Mesenchymal stem cell (in vitro differentiated cells and primary cell): ENCODE measurements at regions not wholly inside any gene's neighbourhood (a gene's known extent, or its start where the extent isn't known, plus 50 kb on each side); places are given as distances from the start of the nearest gene placed in this dataset.

Source experiments
- DNase-seq: peaks from one replicate; pipeline ENCODE4 v3.0.0-alpha.2; 2013
- H2AFZ ChIP-seq: one replicate; pipeline ENCODE4 v1.6.1; 2013; ENCODE audit warnings: low read depth, mild to moderate bottlenecking, control low read depth, inconsistent platforms, low read length, moderate library complexity
- H2AK5ac ChIP-seq: 2 replicates; pipeline ENCODE4 v1.6.1; 2013; ENCODE audit warnings: low read length, moderate library complexity, mild to moderate bottlenecking, inconsistent platforms; ENCODE audit not compliant: severe bottlenecking
- H2BK120ac ChIP-seq: one replicate; pipeline ENCODE4 v1.6.1; 2013; ENCODE audit warnings: low read depth, mild to moderate bottlenecking, inconsistent platforms, low read length, moderate library complexity
- H2BK12ac ChIP-seq, 2 experiments: one replicate each; pipeline ENCODE4 v1.6.1; 2013; ENCODE audit warnings: inconsistent platforms in 2 of 2, low read length in 2 of 2, mild to moderate bottlenecking in 2 of 2, moderate library complexity in 2 of 2, control low read depth in 1 of 2
- H2BK15ac ChIP-seq: one replicate; pipeline ENCODE4 v1.6.1; 2013; ENCODE audit warnings: mild to moderate bottlenecking, low read depth, inconsistent platforms; ENCODE audit not compliant: poor library complexity, severe bottlenecking
- H2BK5ac ChIP-seq: 2 replicates; pipeline ENCODE4 v1.6.1; 2013; ENCODE audit warnings: low read depth, mild to moderate bottlenecking, low read length, control low read depth, inconsistent platforms; ENCODE audit not compliant: poor library complexity, severe bottlenecking
- H3K14ac ChIP-seq, 2 experiments: one replicate each; pipeline ENCODE4 v1.6.1; 2013; ENCODE audit warnings: inconsistent platforms in 2 of 2, low read length in 2 of 2, control low read depth in 1 of 2, mild to moderate bottlenecking in 1 of 2, moderate library complexity in 1 of 2
- H3K18ac ChIP-seq, 2 experiments: one replicate each; pipeline ENCODE4 v1.6.1; 2013; ENCODE audit warnings: inconsistent platforms in 2 of 2, low read length in 2 of 2, control low read depth in 1 of 2, low read depth in 1 of 2, mild to moderate bottlenecking in 1 of 2
- H3K23ac ChIP-seq, 2 experiments: one replicate each; pipeline ENCODE4 v1.6.1; 2013; ENCODE audit warnings: inconsistent platforms in 2 of 2, low read length in 2 of 2, mild to moderate bottlenecking in 2 of 2, moderate library complexity in 2 of 2, control low read depth in 1 of 2
- H3K27ac ChIP-seq: 2 replicates; pipeline ENCODE4 v1.5.1; 2013; ENCODE audit warnings: mild to moderate bottlenecking, moderate library complexity, low read length, control low read depth, inconsistent platforms; ENCODE audit not compliant: poor library complexity, severe bottlenecking
- H3K27me3 ChIP-seq, 2 experiments: 2 replicates each; pipeline versions ENCODE4 v1.6.1 to v1.7.0; 2013; ENCODE audit warnings: low read length in 2 of 2, mild to moderate bottlenecking in 2 of 2, moderate library complexity in 2 of 2, control low read depth in 1 of 2, inconsistent platforms in 1 of 2; ENCODE audit not compliant: control insufficient read depth in 1 of 2, insufficient read depth in 1 of 2
- H3K36me3 ChIP-seq, 2 experiments: 2 replicates each; pipeline versions ENCODE4 v1.6.1 to v1.7.0; 2013; ENCODE audit warnings: low read length in 2 of 2, control low read depth in 1 of 2, inconsistent platforms in 1 of 2, low read depth in 1 of 2, mild to moderate bottlenecking in 1 of 2; ENCODE audit not compliant: insufficient read depth in 2 of 2, control insufficient read depth in 1 of 2
- H3K4ac ChIP-seq, 2 experiments: one replicate each; pipeline ENCODE4 v1.6.1; 2013; ENCODE audit warnings: inconsistent platforms in 2 of 2, low read length in 2 of 2, mild to moderate bottlenecking in 2 of 2, moderate library complexity in 2 of 2, control low read depth in 1 of 2, low read depth in 1 of 2
- H3K4me1 ChIP-seq: 2 replicates; pipeline ENCODE4 v1.6.1; 2013; ENCODE audit warnings: low read depth, low read length, control low read depth; ENCODE audit not compliant: control insufficient read depth, insufficient read depth
- H3K4me2 ChIP-seq: 2 replicates; pipeline ENCODE4 v1.6.1; 2013; ENCODE audit warnings: low read length, mild to moderate bottlenecking, inconsistent platforms; ENCODE audit not compliant: poor library complexity, severe bottlenecking
- H3K4me3 ChIP-seq, 2 experiments: 2 replicates each; pipeline versions ENCODE4 v1.5.1 to v1.7.0; 2013; ENCODE audit warnings: low read length in 2 of 2, mild to moderate bottlenecking in 2 of 2, control low read depth in 1 of 2, low read depth in 1 of 2; ENCODE audit not compliant: insufficient read depth in 1 of 2
- H3K79me1 ChIP-seq: replicated peaks from 2 replicates; pipeline ENCODE4 v1.6.1; 2013; ENCODE audit warnings: mild to moderate bottlenecking, control low read depth, low read length, inconsistent platforms; ENCODE audit not compliant: poor library complexity, severe bottlenecking
- H3K9ac ChIP-seq: 2 replicates; pipeline ENCODE4 v1.7.0; 2013; ENCODE audit warnings: mild to moderate bottlenecking, low read length, moderate library complexity
- H3K9me3 ChIP-seq: 2 replicates; pipeline ENCODE4 v1.7.0; 2013; ENCODE audit warnings: mild to moderate bottlenecking, low read length; ENCODE audit not compliant: control insufficient read depth
- H4K8ac ChIP-seq: one replicate; pipeline ENCODE4 v1.6.1; 2013; ENCODE audit warnings: inconsistent platforms, mild to moderate bottlenecking, low read length, moderate library complexity
- H4K91ac ChIP-seq: one replicate; pipeline ENCODE4 v1.6.1; 2013; ENCODE audit warnings: mild to moderate bottlenecking, low read length, inconsistent platforms
- WGBS: methylation state at CpG from one replicate; pipeline ENCODE4 v1.1.7; 2013; ENCODE audit warnings: mixed read lengths; 5-methylcytosine and 5-hydroxymethylcytosine counted together

GRCh38 chr3:70766301-70766700 lies 453.9 kb upstream of the MDFIC2 start:
- Histone ChIP-seq H3K4me2 (no peak overlapping the region), H3K27ac (no peak overlapping the region), H3K9ac (no peak overlapping the region), H3K4ac (no peak overlapping the region), H3K9me3 (no peaks in the 10 kb centered on the region), H2BK15ac (no peak overlapping the region), H2BK120ac (no peak overlapping the region), H3K4me3 (no peak overlapping the region), H2AFZ (no peak overlapping the region), H2BK5ac (no peak overlapping the region), H2BK12ac (no peak overlapping the region), H3K18ac (no peak overlapping the region), H3K23ac (no peak overlapping the region), H3K4me1 (no peaks in the 10 kb centered on the region), H3K79me1 (no peaks in the 10 kb centered on the region), H4K91ac (no peak overlapping the region), H3K14ac (no peak overlapping the region), H4K8ac (no peak overlapping the region), H2AK5ac (no peak overlapping the region), H3K36me3 (no peaks in the 10 kb centered on the region), H3K27me3 (no peaks in the 10 kb centered on the region)
- DNase-seq, result no peak
- no CpG with 5 or more reads among the region's 2 CpGs for WGBS

DNA sequence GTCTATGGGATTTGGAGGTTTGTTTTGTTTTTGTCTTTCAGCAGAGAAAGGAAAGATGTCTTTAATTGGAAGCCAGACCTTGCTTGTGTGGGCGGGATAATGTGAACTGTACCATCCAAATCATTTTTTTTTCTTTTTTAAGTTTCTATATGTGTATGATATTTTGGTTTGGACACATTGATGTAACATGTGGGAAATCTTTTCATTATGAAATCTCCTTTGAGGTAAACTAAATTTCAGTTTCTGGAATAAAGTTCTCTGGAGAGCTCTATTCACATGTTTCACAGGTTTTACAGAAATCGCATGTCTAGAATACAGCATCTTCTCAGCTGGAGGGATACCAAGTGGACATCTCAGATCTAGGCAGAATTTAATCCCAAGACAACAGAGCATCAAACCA lies 451.5 kb upstream of the MDFIC2 start:
- Histone ChIP-seq H3K9ac (no peak overlapping the region), H2BK120ac (no peak overlapping the region), H2AFZ (no peak overlapping the region), H3K36me3 (no peaks in the 10 kb centered on the region), H3K79me1 (no peaks in the 10 kb centered on the region), H2BK12ac (no peak overlapping the region), H3K14ac (no peak overlapping the region), H3K4ac (no peak overlapping the region), H4K8ac (no peak overlapping the region), H3K4me3 (no peak overlapping the region), H2BK5ac (no peak overlapping the region), H3K9me3 (no peaks in the 10 kb centered on the region), H3K23ac (no peak overlapping the region), H4K91ac (no peak overlapping the region), H3K27ac (no peak overlapping the region), H3K4me2 (no peak overlapping the region), H3K18ac (no peak overlapping the region), H3K4me1 (no peaks in the 10 kb centered on the region), H3K27me3 (no peaks in the 10 kb centered on the region), H2BK15ac (no peak overlapping the region), H2AK5ac (no peak overlapping the region)
- WGBS, result 92% methylated on average over 1 of the region's 2 CpGs
- no peak for DNase-seq

DNA sequence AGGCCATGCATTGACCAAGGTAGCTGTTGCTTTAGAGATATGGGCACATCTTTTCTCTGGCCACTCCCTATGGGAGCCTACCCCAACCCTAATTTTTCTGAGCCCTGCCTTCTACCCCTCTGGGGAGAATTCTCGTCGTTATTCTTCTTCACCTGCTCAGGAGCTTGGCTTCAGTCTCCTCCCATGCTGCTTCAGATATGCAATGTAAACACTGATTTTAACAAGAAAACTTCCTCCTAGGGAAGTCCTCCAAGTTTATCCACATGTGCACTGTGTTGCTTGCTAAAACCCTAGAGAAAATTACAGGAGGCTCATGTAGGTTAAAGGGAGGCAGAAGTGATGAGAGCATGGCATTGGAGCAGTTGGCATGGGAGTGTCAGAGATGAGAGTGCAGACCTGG lies 445.2 kb upstream of the MDFIC2 start:
- H3K4me2 ChIP-seq, result no peak overlapping the region

GRCh38 chr3:70755526-70755925 lies 443.1 kb upstream of the MDFIC2 start:
- Histone ChIP-seq H2BK5ac (no peak overlapping the region), H4K91ac (no peak overlapping the region), H2BK15ac (no peak overlapping the region), H3K36me3 (no peaks in the 10 kb centered on the region), H3K23ac (no peak overlapping the region), H3K4me2 (no peak overlapping the region), H3K4ac (no peak overlapping the region), H4K8ac (no peak overlapping the region), H2AK5ac (no peak overlapping the region), H3K9ac (no peak overlapping the region), H2BK120ac (no peak overlapping the region), H3K27ac (no peak overlapping the region), H3K4me1 (no peaks in the 10 kb centered on the region), H3K18ac (no peak overlapping the region), H2AFZ (no peak overlapping the region), H3K27me3 (no peaks in the 10 kb centered on the region), H3K14ac (no peak overlapping the region), H2BK12ac (no peak overlapping the region), H3K4me3 (no peak overlapping the region), H3K9me3 (no peaks in the 10 kb centered on the region), H3K79me1 (no peaks in the 10 kb centered on the region)
- DNase-seq, result no peak
- WGBS, result 80% methylated on average over 4 of the region's 5 CpGs

More for the DNA sequence above, 445.2 kb upstream of the MDFIC2 start:
- no peak for DNase-seq
- no peak overlapping the region for H3K4me3 ChIP-seq
- H2AFZ ChIP-seq, result no peak overlapping the region
- WGBS, result 82% methylated on average over 2 of the region's 2 CpGs
- no peak overlapping the region for H2BK120ac ChIP-seq
- no peak overlapping the region for H2BK15ac ChIP-seq
- H3K27ac ChIP-seq, result no peak overlapping the region
- no peaks in the 10 kb centered on the region for H3K79me1 ChIP-seq
- no peaks in the 10 kb centered on the region for H3K36me3 ChIP-seq
- H3K4ac ChIP-seq, result no peak overlapping the region
- no peak overlapping the region for H3K14ac ChIP-seq
- no peak overlapping the region for H3K18ac ChIP-seq
- no peak overlapping the region for H2BK5ac ChIP-seq
- H3K4me1 ChIP-seq, result no peaks in the 10 kb centered on the region
- no peaks in the 10 kb centered on the region for H3K9me3 ChIP-seq
- no peak overlapping the region for H3K23ac ChIP-seq
- no peak overlapping the region for H3K9ac ChIP-seq
- H3K27me3 ChIP-seq, result no peaks in the 10 kb centered on the region
- H4K8ac ChIP-seq, result no peak overlapping the region
- H2BK12ac ChIP-seq, result no peak overlapping the region
- H2AK5ac ChIP-seq, result no peak overlapping the region
- H4K91ac ChIP-seq, result no peak overlapping the region
